HL-60 (cell line): ENCODE measurements at regions not wholly inside any gene's neighbourhood (a gene's known extent, or its start where the extent isn't known, plus 50 kb on each side); places are given as distances from the start of the nearest gene placed in this dataset.

Experiments
- DNase-seq, 2 experiments: peaks; one replicate each; pipeline ENCODE4 v3.0.0-alpha.2; 2010 to 2020; ENCODE audit warnings: low read depth in 1 of 2, low spot score in 1 of 2
- H3K27ac ChIP-seq: fragments of 250-450 bp; sonication (Bioruptor Pico); replicated peaks from 2 replicates; pipeline ENCODE4 v1.5.1; 2020; ENCODE audit warnings: mild to moderate bottlenecking, moderate library complexity
- H3K27me3 ChIP-seq: fragments of 250-450 bp; sonication (Bioruptor Pico); 2 replicates; pipeline ENCODE4 v1.5.1; 2021; ENCODE audit warnings: mild to moderate bottlenecking, moderate library complexity; ENCODE audit not compliant: insufficient read depth, poor library complexity, severe bottlenecking
- H3K4me3 ChIP-seq: replicated peaks from 2 replicates; pipeline ENCODE4 v1.5.1; 2011; ENCODE audit warnings: mild to moderate bottlenecking, control low read depth, low read length; ENCODE audit not compliant: insufficient read depth
- CTCF ChIP-seq: IDR thresholded peaks from one replicate; pipeline ENCODE4 v1.5.1; 2011; ENCODE audit warnings: low read length, control low read depth, inconsistent platforms; ENCODE audit not compliant: insufficient read depth
- GABPA ChIP-seq: IDR thresholded peaks from 2 replicates; pipeline ENCODE4 v1.6.1; 2012; ENCODE audit warnings: low read depth
- POLR2AphosphoS5 ChIP-seq: IDR thresholded peaks from 2 replicates; pipeline ENCODE4 v1.6.1; 2012; ENCODE audit warnings: low read depth
- REST ChIP-seq: IDR thresholded peaks from 2 replicates; pipeline ENCODE4 v1.6.1; 2012; ENCODE audit warnings: low read depth; ENCODE audit not compliant: insufficient replicate concordance
- SPI1 ChIP-seq: IDR thresholded peaks from 2 replicates; pipeline ENCODE4 v1.6.1; 2012; ENCODE audit warnings: low read depth, mild to moderate bottlenecking, borderline replicate concordance

- Histone ChIP-seq H3K27ac (no peak overlapping the region), H3K4me3 (no peak overlapping the region), H3K27me3 (no peaks in the 10 kb centered on the region)
- no peak for DNase-seq
- no peak for TF ChIP-seq POLR2AphosphoS5
- TF ChIP-seq SPI1 = no peak
- no peak for TF ChIP-seq CTCF
- no peak for TF ChIP-seq REST
- no peak for TF ChIP-seq GABPA
These were observed 677.8 kb upstream of the ROBO1 start for GRCh38 chr3:80445641-80446040.

GRCh38 chr3:80445053-80445452 is 677.3 kb upstream of the ROBO1 start:
- no peak overlapping the region for H3K4me3 ChIP-seq
- no peak for TF ChIP-seq POLR2AphosphoS5
- TF ChIP-seq REST = no peak
- TF ChIP-seq SPI1 = no peak
- no peak for TF ChIP-seq CTCF
- H3K27me3 ChIP-seq = no peaks in the 10 kb centered on the region
- no peak for DNase-seq
- H3K27ac ChIP-seq = no peak overlapping the region

- H3K4me3 ChIP-seq = no peak overlapping the region
- H3K27me3 ChIP-seq = no peaks in the 10 kb centered on the region
- no peak for DNase-seq
- no peak for TF ChIP-seq GABPA
- no peak for TF ChIP-seq CTCF
- no peak for TF ChIP-seq SPI1
- TF ChIP-seq REST = no peak
- no peak for TF ChIP-seq POLR2AphosphoS5
- H3K27ac ChIP-seq = no peak overlapping the region
These were observed 671.7 kb upstream of the ROBO1 start for GRCh38 chr3:80439490-80439889.
